Epithelial cell of proximal tubule (primary cell): ENCODE measurements at regions not wholly inside any gene's neighbourhood (a gene's known extent, or its start where the extent isn't known, plus 50 kb on each side); places are given as distances from the start of the nearest gene placed in this dataset.

ENCODE experiments used
- DNase-seq: peaks from one replicate; pipeline ENCODE4 v3.0.0-alpha.2; 2011; ENCODE audit warnings: low read depth
- H3K4me3 ChIP-seq: 2 replicates; pipeline ENCODE4 v1.5.1; 2011; ENCODE audit warnings: low read depth, mild to moderate bottlenecking, low read length
- TF ChIP-seq, protein P1 (sequence below): conservative IDR thresholded peaks from 2 replicates; pipeline ENCODE4 v1.5.1; 2012; ENCODE audit warnings: low read depth, mild to moderate bottlenecking, low read length

DNA sequence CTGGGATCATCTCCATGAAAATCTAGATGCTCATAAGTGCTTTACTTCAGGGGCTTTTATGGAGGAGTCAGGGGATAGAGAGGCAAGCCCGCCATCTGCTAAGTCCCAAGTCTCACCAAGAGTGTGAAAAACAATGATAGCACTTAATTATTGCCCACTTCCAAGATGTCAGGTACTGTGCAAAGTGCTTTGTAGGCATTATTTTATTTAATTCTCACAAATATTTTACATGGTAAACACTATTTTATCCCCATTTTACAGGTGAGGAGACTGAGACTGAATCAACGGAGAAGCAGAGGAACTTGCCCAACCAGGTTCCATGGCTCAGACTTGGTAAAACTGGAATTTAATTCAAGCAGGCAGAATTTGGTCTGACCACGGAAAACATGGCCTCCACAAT is 147.5 kb downstream of the ACKR3 start:
- no peak overlapping the region for H3K4me3 ChIP-seq
- no peak for DNase-seq
- TF ChIP-seq, protein P1, sequence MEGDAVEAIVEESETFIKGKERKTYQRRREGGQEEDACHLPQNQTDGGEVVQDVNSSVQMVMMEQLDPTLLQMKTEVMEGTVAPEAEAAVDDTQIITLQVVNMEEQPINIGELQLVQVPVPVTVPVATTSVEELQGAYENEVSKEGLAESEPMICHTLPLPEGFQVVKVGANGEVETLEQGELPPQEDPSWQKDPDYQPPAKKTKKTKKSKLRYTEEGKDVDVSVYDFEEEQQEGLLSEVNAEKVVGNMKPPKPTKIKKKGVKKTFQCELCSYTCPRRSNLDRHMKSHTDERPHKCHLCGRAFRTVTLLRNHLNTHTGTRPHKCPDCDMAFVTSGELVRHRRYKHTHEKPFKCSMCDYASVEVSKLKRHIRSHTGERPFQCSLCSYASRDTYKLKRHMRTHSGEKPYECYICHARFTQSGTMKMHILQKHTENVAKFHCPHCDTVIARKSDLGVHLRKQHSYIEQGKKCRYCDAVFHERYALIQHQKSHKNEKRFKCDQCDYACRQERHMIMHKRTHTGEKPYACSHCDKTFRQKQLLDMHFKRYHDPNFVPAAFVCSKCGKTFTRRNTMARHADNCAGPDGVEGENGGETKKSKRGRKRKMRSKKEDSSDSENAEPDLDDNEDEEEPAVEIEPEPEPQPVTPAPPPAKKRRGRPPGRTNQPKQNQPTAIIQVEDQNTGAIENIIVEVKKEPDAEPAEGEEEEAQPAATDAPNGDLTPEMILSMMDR: no peak

DNA sequence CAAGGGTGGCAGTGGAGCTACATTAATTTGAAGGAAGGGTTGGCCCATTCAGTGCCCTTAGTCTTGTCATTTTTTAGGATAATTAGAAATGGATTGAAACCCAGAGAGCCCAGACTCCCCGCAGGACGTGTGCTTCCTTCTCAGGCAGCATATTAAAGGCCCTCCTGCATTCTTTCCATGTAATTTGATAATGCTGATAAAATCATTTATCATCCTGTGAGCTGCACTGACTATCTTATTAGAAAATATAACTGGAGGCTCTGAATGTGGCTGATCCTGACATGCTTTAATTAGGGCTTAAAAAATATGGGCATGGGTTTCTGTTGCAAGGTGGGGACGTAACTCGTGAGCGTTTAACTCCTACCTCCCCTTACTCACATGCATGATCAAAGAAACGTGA is 148.1 kb downstream of the ACKR3 start:
- no peak for DNase-seq
- H3K4me3 ChIP-seq: no peak overlapping the region
- TF ChIP-seq, protein P1: no peak

DNA sequence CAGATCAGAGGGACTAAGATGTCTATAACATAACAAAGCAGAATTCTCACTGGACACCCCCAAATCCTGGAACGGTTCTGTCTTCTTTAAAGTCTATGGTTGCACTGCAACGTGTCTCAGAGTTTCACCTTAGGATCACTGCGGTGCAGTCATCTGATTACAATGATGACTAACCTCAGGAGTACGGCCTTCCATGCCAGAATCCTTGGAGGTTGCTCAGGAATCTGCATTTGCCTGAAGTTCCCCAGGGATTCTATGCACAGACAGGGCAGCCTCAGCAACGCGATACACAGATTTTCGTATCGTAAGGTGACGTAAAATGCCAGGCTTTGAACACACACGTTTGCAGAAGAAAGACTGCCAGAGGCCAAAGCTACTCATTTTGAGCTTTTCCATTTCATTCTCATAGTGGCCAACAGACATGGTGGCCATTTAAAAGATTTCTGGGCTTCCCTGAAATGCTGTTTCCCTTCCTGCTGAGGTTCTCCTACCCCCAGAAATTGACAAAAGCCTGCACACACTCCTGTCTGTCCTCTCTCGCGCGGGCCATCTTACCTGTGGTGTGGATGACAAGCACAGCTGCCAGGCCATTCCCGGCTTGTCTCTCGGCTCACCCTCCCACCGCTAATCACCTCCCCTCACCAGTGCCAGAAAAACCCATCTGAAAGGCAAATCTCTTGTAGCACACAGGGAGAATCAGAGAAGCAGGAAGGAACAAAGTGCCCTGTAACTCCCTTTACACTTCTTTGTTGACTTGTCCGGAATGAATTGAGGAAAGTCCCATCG is 148.8 kb downstream of the ACKR3 start:
- TF ChIP-seq, protein P1: no peak
- no peak for DNase-seq
- H3K4me3 ChIP-seq: no peak overlapping the region

DNA sequence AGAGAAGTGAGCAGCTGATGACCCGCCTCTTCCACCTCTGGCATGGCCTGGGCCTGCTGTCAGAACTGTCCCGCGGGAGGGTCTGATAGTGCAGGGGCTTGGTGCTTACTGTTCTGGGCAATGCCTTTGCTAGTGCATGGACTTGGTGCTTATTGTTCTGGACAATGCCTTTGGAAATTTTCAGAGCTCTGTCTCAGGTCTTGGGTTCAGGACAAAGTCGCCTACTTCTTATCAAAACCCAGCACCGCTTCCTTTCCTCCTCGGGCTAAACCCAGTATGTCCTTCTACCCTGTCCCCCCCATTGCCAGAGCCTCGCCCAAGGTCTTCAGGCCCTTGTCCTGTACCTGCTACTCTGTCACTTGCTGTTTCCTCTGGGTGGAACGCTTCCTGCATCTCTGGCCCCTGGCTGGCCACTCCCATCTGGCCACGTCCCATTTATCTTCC is 149.6 kb downstream of the ACKR3 start:
- TF ChIP-seq, protein P1: no peak
- H3K4me3 ChIP-seq: no peak overlapping the region
- no peak for DNase-seq

DNA sequence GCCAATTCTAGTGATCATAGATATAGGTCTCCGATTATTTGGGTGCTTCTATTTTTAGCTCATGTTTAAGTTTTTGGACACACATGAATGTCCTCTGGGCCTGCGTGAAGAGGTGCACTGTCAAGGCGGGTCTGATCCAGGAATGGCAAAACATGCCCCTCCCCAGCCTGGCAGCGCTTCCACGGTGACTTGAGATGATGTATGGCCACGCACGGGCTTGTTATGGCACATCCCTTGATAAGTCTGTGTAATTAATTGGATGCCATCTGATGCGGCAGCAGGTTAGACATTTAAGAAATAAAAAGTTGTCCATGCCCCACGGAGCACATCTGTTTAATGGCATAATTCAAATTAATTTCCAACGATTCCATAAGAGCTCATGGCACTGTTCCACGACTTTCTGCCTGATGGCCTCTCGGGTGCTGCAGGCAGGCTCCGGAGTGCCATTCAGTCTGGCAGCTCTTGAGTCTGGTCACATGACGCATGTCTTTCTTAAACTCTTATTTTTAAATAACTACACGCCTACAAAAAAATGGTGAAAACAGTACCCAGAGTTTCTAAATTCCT is 151.4 kb downstream of the ACKR3 start:
- TF ChIP-seq, protein P1: no peak
- no peak overlapping the region for H3K4me3 ChIP-seq
- no peak for DNase-seq

DNA sequence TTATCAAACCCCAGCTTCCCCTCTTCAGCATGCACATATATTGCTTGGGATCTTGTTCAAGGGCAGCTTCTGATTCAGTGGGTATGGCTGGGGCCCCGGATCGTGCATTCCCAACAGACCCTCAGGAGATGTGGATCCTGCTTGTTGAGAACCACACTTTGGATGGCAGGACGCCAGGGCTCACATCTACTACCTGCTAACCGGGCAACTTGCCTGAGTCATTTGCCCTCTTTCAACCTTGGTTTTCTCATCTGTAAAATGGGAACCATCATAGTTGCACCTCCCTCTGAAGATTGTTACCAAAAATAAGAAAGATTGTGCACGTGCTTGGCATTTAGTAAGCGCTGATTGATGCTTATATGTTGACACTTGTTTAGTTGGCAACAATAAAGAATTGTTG is 154.6 kb downstream of the ACKR3 start:
- TF ChIP-seq, protein P1: no peak
- H3K4me3 ChIP-seq: no peak overlapping the region
- DNase-seq: no peak
